Fibroblast of mammary gland (primary cell): ENCODE measurements at regions not wholly inside any gene's neighbourhood (a gene's known extent, or its start where the extent isn't known, plus 50 kb on each side); places are given as distances from the start of the nearest gene placed in this dataset.

ENCODE experiments used
- DNase-seq: peaks from one replicate; pipeline ENCODE4 v3.0.0-alpha.2; 2010; ENCODE audit warnings: low read depth
- H3K4me3 ChIP-seq: 2 replicates; pipeline ENCODE4 v1.5.1; 2011; ENCODE audit warnings: low read depth, mild to moderate bottlenecking, low read length, moderate library complexity; ENCODE audit not compliant: control insufficient read depth
- TF ChIP-seq, protein P1 (sequence below): conservative IDR thresholded peaks from 2 replicates; pipeline ENCODE4 v1.5.1; 2011; ENCODE audit warnings: low read depth, low read length, inconsistent platforms; ENCODE audit not compliant: control insufficient read depth, insufficient read depth

DNA sequence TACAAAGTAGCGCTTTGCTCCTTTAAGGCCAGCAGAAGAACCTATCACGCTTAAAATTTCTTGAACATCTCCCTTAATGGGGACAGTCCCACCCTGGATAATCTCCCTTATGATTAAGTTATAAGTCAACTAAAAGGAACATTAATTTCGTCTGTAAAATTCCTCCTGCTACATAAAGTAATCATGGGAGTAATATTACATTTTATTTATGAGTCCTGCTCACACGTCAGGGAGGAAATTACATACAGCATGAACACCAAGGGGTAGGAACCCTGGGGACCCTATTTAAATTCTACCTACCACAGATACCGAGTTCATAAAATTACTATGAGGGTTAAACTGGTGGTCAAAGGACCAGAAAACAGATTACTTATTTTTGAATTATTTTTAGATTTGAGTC, 926.6 kb upstream of the MBL2 start:
- no peak overlapping the region for H3K4me3 ChIP-seq

DNA sequence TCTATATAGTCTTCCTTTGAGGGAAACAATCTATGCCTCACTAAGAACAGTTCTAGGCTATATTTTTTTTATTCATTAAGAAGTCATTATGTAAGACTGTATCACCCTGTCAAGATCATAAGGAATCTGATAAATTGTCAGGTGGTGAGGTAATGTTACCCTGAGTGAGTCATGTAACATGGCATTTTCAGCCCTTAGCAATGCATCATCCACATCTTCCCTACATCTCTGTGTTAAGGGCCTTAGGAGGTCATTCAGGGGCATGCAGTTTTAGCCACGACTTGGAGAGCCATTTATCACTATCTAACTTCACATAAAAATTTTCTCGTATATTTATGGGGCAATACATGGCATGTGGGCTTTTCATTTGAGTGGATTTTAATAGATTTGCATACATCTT, 924.5 kb upstream of the MBL2 start:
- no peak for DNase-seq
- TF ChIP-seq, protein P1, sequence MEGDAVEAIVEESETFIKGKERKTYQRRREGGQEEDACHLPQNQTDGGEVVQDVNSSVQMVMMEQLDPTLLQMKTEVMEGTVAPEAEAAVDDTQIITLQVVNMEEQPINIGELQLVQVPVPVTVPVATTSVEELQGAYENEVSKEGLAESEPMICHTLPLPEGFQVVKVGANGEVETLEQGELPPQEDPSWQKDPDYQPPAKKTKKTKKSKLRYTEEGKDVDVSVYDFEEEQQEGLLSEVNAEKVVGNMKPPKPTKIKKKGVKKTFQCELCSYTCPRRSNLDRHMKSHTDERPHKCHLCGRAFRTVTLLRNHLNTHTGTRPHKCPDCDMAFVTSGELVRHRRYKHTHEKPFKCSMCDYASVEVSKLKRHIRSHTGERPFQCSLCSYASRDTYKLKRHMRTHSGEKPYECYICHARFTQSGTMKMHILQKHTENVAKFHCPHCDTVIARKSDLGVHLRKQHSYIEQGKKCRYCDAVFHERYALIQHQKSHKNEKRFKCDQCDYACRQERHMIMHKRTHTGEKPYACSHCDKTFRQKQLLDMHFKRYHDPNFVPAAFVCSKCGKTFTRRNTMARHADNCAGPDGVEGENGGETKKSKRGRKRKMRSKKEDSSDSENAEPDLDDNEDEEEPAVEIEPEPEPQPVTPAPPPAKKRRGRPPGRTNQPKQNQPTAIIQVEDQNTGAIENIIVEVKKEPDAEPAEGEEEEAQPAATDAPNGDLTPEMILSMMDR, result no peak
- H3K4me3 ChIP-seq, result no peak overlapping the region

More for the DNA sequence above, 926.6 kb upstream of the MBL2 start:
- TF ChIP-seq, protein P1, result no peak
- no peak for DNase-seq

DNA sequence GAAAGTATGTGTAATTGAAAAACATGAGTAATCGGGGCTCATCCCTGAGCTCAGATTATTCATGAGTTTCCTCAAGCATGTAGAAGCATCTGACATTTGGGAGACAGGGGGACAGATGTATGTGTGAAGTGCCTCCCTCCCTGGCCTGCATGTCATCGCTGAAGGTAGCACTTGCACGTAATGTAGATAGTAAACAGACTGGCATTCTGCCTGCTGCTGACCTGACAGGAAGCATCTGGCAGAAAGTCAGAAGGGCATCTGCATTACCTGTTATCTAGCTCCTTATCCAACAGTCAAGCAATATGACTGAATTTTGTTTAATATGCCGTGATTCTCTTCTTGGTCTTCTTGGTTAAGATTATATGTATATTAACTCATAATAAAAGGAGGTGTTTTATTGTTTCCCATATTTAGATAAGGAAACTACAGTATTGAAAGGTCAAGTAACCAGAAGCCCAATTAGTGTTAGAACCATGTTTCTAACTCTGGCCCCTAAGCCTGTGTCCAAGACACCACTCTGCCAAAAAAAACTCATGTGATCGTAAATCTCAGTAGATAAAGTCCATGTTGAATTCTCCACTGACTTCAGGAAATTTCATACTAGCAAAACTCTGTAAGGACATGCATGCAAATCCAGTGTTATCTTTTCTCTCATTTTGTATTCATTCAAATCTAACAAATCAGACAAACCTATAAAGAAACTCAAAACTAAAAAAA, 918.1 kb upstream of the MBL2 start:
- H3K4me3 ChIP-seq, result no peak overlapping the region
- DNase-seq, result no peak
- TF ChIP-seq, protein P1, result no peak

DNA sequence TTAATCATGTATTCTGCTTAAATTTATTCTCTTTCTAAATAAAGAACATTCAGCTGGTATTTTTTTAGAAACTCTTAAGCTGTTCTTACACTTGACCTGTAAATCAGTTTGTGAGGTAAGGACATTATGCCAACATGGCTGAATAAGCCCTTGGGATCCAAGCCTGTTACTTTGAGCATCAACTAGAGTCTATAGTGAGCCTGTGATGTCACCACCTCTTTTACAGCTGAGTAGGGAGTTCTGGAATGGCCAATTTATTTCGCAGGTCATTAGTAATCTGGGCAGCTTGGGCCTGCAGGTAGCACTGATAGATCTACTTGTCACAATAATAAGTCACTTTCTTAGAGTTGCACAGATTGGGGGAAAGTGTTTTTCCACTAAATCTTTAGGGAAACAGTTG, 915.2 kb upstream of the MBL2 start:
- TF ChIP-seq, protein P1, result no peak
- DNase-seq, result no peak
- no peak overlapping the region for H3K4me3 ChIP-seq

DNA sequence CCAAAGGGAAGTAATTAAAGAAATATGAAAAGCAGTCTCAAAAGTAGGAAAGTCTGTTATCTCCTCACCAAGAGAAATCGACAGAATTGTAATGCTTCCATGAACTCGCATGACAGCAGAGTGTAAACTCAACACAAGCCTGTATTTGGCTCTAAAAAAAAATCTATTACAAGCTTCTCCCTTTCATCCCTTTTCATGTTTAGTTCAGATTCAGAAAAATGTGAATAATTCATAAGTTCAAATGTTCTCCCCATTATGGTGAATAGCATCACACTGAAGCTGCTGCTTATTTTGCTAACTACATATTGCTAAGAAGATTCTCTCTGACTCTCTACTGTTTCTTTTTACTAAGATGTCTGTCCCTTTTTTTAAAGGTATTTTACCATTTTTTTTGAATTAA, 910.3 kb upstream of the MBL2 start:
- TF ChIP-seq, protein P1, result no peak
- H3K4me3 ChIP-seq, result no peak overlapping the region
- DNase-seq, result no peak

DNA sequence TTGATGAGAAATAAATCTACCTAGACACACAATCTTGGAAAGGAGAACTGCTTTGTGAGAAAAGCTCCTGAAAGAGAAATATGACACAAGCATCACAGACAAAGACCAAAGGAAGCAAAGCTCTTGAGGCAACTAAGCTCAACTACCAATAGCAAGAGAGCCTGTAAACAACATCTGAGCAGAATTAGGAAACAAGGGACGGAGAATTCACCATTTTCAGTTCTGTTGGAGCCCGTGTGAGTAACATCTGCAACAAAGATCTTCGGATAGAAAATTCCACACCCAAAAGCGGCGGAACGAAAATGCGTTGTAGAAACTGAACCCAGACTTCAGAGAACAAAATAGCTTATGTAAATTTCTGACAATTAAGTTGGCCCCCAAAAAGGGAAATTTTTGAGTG, 909.9 kb upstream of the MBL2 start:
- no peak overlapping the region for H3K4me3 ChIP-seq
- TF ChIP-seq, protein P1, result no peak
- no peak for DNase-seq
